ENCODE measurements at regions not wholly inside any gene's neighbourhood (a gene's known extent, or its start where the extent isn't known, plus 50 kb on each side); places are given as distances from the start of the nearest gene placed in this dataset.

- TF ChIP-seq CTCF (IDR thresholded peaks at IDR 0.05) (no peak), POLR2A (IDR thresholded peaks at IDR 0.05) (no peak)
Observed at GRCh38 chr4:173919196-173919595, 364.3 kb downstream of the FBXO8 start.
